ENCODE measurements at regions not wholly inside any gene's neighbourhood (a gene's known extent, or its start where the extent isn't known, plus 50 kb on each side); places are given as distances from the start of the nearest gene placed in this dataset.

- intact Hi-C loops (cut with DNase I): no loop called here
- Histone ChIP-seq H3K27ac (no peak overlapping the region), H3K9me3 (replicated peaks in 1 of 3) (no peaks in the 10 kb centered on the region), H3K4me1 (replicated peaks in 1 of 2) (no peaks in the 10 kb centered on the region), H3K4me3 (no peak overlapping the region), H3K36me3 (replicated peaks in 1 of 2) (no peaks in the 10 kb centered on the region), H3K27me3 (no peaks in the 10 kb centered on the region)
- no peak for DNase-seq
- no peak for TF ChIP-seq POLR2A (IDR thresholded peaks at IDR 0.05)
- no peak for TF ChIP-seq CTCF (IDR thresholded peaks at IDR 0.05)
Measured at GRCh38 chr1:99500541-99500940, 145.4 kb upstream of the PALMD start.

DNA sequence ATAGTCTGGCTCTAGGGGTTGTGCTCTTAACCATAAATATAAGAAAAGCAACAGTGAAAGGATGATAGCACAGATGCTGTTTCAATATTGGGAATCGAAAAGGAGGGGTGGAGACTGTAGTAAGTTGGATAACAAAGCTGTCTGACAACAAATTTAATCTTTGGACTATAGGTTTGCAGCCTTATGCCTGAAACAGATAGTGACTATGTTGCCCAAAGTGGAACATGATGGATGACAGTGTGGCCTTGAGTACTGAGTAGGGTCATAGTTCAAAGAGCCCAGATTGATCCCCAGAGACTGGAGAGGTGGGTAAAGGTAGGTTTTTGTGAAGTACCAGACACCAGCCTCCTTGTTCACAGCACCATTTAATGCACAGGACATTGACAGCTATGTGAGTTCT is 144.0 kb upstream of the PALMD start:
- no peaks in the 10 kb centered on the region for H3K27me3 ChIP-seq
- H3K4me1 ChIP-seq (replicated peaks in 1 of 2): no peaks in the 10 kb centered on the region
- TF ChIP-seq POLR2A (IDR thresholded peaks at IDR 0.05) (no peak), CTCF (IDR thresholded peaks at IDR 0.05) (no peak)
- H3K27ac ChIP-seq: no peak overlapping the region
- H3K36me3 ChIP-seq (replicated peaks in 1 of 2): no peaks in the 10 kb centered on the region
- H3K4me3 ChIP-seq: no peak overlapping the region
- WGBS, 4 donors: 59 to 82% (median 75%) methylated on average over 1 of the region's 1 CpG
- intact Hi-C loops (cut with DNase I): no loop called here
- H3K9me3 ChIP-seq (replicated peaks in 1 of 3): no peaks in the 10 kb centered on the region
- DNase-seq: no peak

DNA sequence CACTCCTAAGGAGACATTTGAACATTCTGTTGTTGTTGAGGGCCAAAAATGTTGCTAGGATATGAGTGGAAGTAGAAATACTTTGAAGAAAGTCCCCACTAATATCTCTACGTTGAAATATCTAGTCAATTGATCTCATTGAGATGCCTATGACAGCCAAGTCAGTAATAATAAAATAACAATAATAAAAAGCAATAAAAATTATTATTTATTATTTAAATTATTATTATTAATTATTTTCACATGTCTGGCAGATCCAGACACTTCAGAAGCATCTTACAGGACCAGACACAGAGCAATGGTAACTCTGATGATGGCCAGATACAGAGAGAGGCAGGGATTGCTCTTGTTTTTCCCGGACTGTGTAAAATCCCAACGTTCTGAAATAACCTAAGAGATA is 143.5 kb upstream of the PALMD start:
- no peaks in the 10 kb centered on the region for H3K27me3 ChIP-seq
- no peak overlapping the region for H3K27ac ChIP-seq
- intact Hi-C loops (cut with DNase I): no loop called here
- H3K9me3 ChIP-seq (replicated peaks in 1 of 3): no peaks in the 10 kb centered on the region
- TF ChIP-seq CTCF (IDR thresholded peaks at IDR 0.05) (no peak), POLR2A (IDR thresholded peaks at IDR 0.05) (no peak)
- H3K4me3 ChIP-seq: no peak overlapping the region
- no peak for DNase-seq
- H3K4me1 ChIP-seq (replicated peaks in 1 of 2): no peaks in the 10 kb centered on the region
- 54 to 75% (median 57%) methylated on average over 3 of the region's 3 CpGs for WGBS, 4 donors
- no peaks in the 10 kb centered on the region for H3K36me3 ChIP-seq (replicated peaks in 1 of 2)

DNA sequence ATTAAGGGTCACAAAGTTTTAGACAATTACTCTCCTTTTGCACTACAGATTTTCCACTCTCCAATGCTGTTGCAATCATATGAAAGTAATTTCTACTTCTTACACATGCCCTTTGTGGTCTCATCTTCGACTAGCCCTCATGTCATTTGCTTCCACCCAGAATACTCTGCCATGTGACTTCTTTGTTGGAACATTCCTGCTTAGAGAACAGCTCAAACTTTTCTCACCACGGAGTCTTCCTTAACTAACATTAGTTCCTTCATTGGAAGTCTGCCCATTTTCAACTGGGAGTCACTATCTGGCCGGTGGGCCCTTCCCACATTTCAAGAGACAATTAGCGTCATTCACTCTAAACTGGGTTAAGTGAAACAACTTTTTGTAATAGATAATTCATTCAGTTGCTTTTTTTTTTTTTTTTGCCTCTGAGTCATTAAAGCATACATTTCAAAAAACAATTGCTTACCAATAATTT is 142.6 kb upstream of the PALMD start:
- peak in 5 of 7 donors; percentile 16 to 58 (median 39) for DNase-seq
- Histone ChIP-seq H3K27me3 (no peaks in the 10 kb centered on the region), H3K4me3 (no peak overlapping the region), H3K27ac (no peak overlapping the region), H3K4me1 (replicated peaks in 1 of 2) (no peaks in the 10 kb centered on the region), H3K9me3 (replicated peaks in 1 of 3) (no peaks in the 10 kb centered on the region), H3K36me3 (replicated peaks in 1 of 2) (no peaks in the 10 kb centered on the region)
- WGBS, 4 donors: 42 to 52% (median 50%) methylated on average over 4 of the region's 4 CpGs
- intact Hi-C loops (cut with DNase I): no loop called here
- TF ChIP-seq CTCF (IDR thresholded peaks at IDR 0.05) (no peak), POLR2A (IDR thresholded peaks at IDR 0.05) (no peak)

Measured in adrenal gland (tissue), 9 donors.